CD4-positive, CD25-positive, alpha-beta regulatory T cell (primary cell): ENCODE measurements at regions not wholly inside any gene's neighbourhood (a gene's known extent, or its start where the extent isn't known, plus 50 kb on each side); places are given as distances from the start of the nearest gene placed in this dataset.
A peak's percentile ranks its signal among the peaks of the same experiment; 100 is the strongest.
"Not testable (repeated sequence)": the region's sequence is repeated elsewhere in the genome, so short reads cannot be mapped to it uniquely, and the experiment has no call there.

Experiments
- ATAC-seq, 2 donors: fragments of 150-1000 bp; cut with Tn5 transposase; one replicate each; pipeline ENCODE4 v1.10.0; 2021; ENCODE audit warnings: low read depth in 2 of 2, moderate number of reproducible peaks in 2 of 2, moderate library complexity in 1 of 2
- DNase-seq, 3 donors: peaks; one replicate each; pipeline versions ENCODE4 v3.0.0 to v3.0.0-alpha.2; 2012 to 2022; ENCODE audit warnings: mixed read lengths in 1 of 3
- H3K27ac ChIP-seq: one replicate; pipeline ENCODE4 v1.7.0; 2013; ENCODE audit warnings: mild to moderate bottlenecking, low read length; ENCODE audit not compliant: insufficient read depth, poor library complexity, severe bottlenecking
- H3K27me3 ChIP-seq: one replicate; pipeline ENCODE4 v1.7.0; 2013; ENCODE audit warnings: low read length; ENCODE audit not compliant: control insufficient read depth, insufficient read depth
- H3K36me3 ChIP-seq: one replicate; pipeline ENCODE4 v1.7.0; 2013; ENCODE audit warnings: mild to moderate bottlenecking, low read length, moderate library complexity; ENCODE audit not compliant: control insufficient read depth, insufficient read depth
- H3K4me1 ChIP-seq: 2 replicates; pipeline ENCODE4 v1.7.0; 2013; ENCODE audit warnings: mild to moderate bottlenecking, low read length; ENCODE audit not compliant: insufficient read depth, control insufficient read depth, poor library complexity, severe bottlenecking
- H3K4me3 ChIP-seq: one replicate; pipeline ENCODE4 v1.7.0; 2013; ENCODE audit warnings: low read depth, mild to moderate bottlenecking, low read length, moderate library complexity
- H3K9me3 ChIP-seq, 2 experiments: 1 replicate in 1 of 2; 2 replicates in 1 of 2; pipeline ENCODE4 v1.7.0; 2013; ENCODE audit warnings: low read length in 2 of 2, mild to moderate bottlenecking in 1 of 2, moderate library complexity in 1 of 2; ENCODE audit not compliant: control insufficient read depth in 2 of 2
- H3K27ac Mint-ChIP-seq, 3 donors: one replicate each; pipeline ENCODE4 v1.8.0; 2020 to 2022; ENCODE audit warnings: mild to moderate bottlenecking in 3 of 3, mixed read lengths in 3 of 3, moderate library complexity in 2 of 3
- H3K27me3 Mint-ChIP-seq: one replicate; pipeline ENCODE4 v1.8.0; 2022; ENCODE audit warnings: mild to moderate bottlenecking, mixed read lengths
- H3K36me3 Mint-ChIP-seq: one replicate; pipeline ENCODE4 v1.8.0; 2020; ENCODE audit warnings: mixed read lengths
- H3K4me1 Mint-ChIP-seq, 4 donors: one replicate each; pipeline ENCODE4 v1.8.0; 2020 to 2022; ENCODE audit warnings: mixed read lengths in 4 of 4, mild to moderate bottlenecking in 1 of 4
- H3K4me3 Mint-ChIP-seq, 4 donors: one replicate each; pipeline ENCODE4 v1.8.0; 2020 to 2022; ENCODE audit warnings: mild to moderate bottlenecking in 4 of 4, mixed read lengths in 4 of 4, moderate library complexity in 3 of 4
- H3K9me3 Mint-ChIP-seq, 7 donors: one replicate each; pipeline ENCODE4 v1.8.0; 2020 to 2022; ENCODE audit warnings: mixed read lengths in 7 of 7, mild to moderate bottlenecking in 3 of 7, moderate library complexity in 2 of 7

GRCh38 chr5:135266303-135266635 lies 132.8 kb downstream of the MACROH2A1 start:
- Histone ChIP-seq H3K4me1 (no peaks in the 10 kb centered on the region), H3K27ac (no peak overlapping the region), H3K27me3 (peaks cover 2% of the 10 kb centered on the region), H3K9me3 (no peaks in the 10 kb centered on the region), H3K36me3 (no peaks in the 10 kb centered on the region), H3K4me3 (no peak overlapping the region)
- no peak overlapping the region for H3K4me3 Mint-ChIP-seq
- peaks cover 15% of the 10 kb centered on the region for H3K27me3 Mint-ChIP-seq
- ATAC-seq (no peak), DNase-seq (no peak)
- H3K27ac Mint-ChIP-seq, result no peak overlapping the region
- no peaks in the 10 kb centered on the region for H3K4me1 Mint-ChIP-seq
- H3K9me3 Mint-ChIP-seq, result peaks cover 0 to 4% (median 0%) of the 10 kb centered on the region in 7 donors
- H3K36me3 Mint-ChIP-seq, result no peaks in the 10 kb centered on the region

GRCh38 chr5:135265497-135266302 lies 133.3 kb downstream of the MACROH2A1 start:
- Histone ChIP-seq H3K27me3 (peaks cover 2% of the 10 kb centered on the region), H3K4me1 (no peaks in the 10 kb centered on the region), H3K4me3 (no peak overlapping the region), H3K27ac (no peak overlapping the region), H3K9me3 (no peaks in the 10 kb centered on the region), H3K36me3 (no peaks in the 10 kb centered on the region)
- peaks cover 17% of the 10 kb centered on the region for H3K27me3 Mint-ChIP-seq
- H3K4me3 Mint-ChIP-seq, result no peak overlapping the region
- DNase-seq (no peak), ATAC-seq (no peak)
- H3K4me1 Mint-ChIP-seq, result no peaks in the 10 kb centered on the region
- H3K27ac Mint-ChIP-seq, result no peak overlapping the region
- no peaks in the 10 kb centered on the region for H3K36me3 Mint-ChIP-seq
- peaks cover 0 to 6% (median 0%) of the 10 kb centered on the region in 7 donors for H3K9me3 Mint-ChIP-seq

GRCh38 chr5:135264451-135265440 lies 134.3 kb downstream of the MACROH2A1 start:
- DNase-seq (no peak), ATAC-seq (no peak)
- Histone ChIP-seq H3K27ac (no peak overlapping the region), H3K9me3 (no peaks in the 10 kb centered on the region), H3K4me3 (no peak overlapping the region), H3K4me1 (no peaks in the 10 kb centered on the region), H3K27me3 (peaks cover 4% of the 10 kb centered on the region), H3K36me3 (no peaks in the 10 kb centered on the region)
- Mint-ChIP-seq H3K9me3 (peaks cover 0 to 11% (median 2%) of the 10 kb centered on the region in 7 donors), H3K36me3 (no peaks in the 10 kb centered on the region), H3K4me1 (no peaks in the 10 kb centered on the region), H3K27ac (no peak overlapping the region), H3K4me3 (no peak overlapping the region), H3K27me3 (peaks cover 22% of the 10 kb centered on the region)

GRCh38 chr5:135263022-135263668 lies 135.9 kb downstream of the MACROH2A1 start:
- peaks cover 22% of the 10 kb centered on the region for H3K27me3 Mint-ChIP-seq
- no peaks in the 10 kb centered on the region for H3K9me3 ChIP-seq
- H3K9me3 Mint-ChIP-seq, result peaks cover 0 to 13% (median 4%) of the 10 kb centered on the region in 7 donors
- no peak overlapping the region for H3K27ac Mint-ChIP-seq
- no peaks in the 10 kb centered on the region for H3K36me3 Mint-ChIP-seq
- no peak overlapping the region for H3K4me3 ChIP-seq
- peaks cover 4% of the 10 kb centered on the region for H3K27me3 ChIP-seq
- DNase-seq (no peak), ATAC-seq (no peak)
- no peaks in the 10 kb centered on the region for H3K36me3 ChIP-seq
- H3K4me3 Mint-ChIP-seq, result no peak overlapping the region
- no peak overlapping the region for H3K27ac ChIP-seq
- H3K4me1 Mint-ChIP-seq, result no peaks in the 10 kb centered on the region
- H3K4me1 ChIP-seq, result no peaks in the 10 kb centered on the region

GRCh38 chr5:135262364-135262763 lies 136.7 kb downstream of the MACROH2A1 start:
- Mint-ChIP-seq H3K27ac (no peak overlapping the region), H3K4me3 (no peak overlapping the region), H3K36me3 (no peaks in the 10 kb centered on the region), H3K27me3 (peaks cover 24% of the 10 kb centered on the region), H3K4me1 (no peaks in the 10 kb centered on the region), H3K9me3 (peaks cover 0 to 13% (median 4%) of the 10 kb centered on the region in 7 donors)
- no peak overlapping the region for H3K27ac ChIP-seq
- no peaks in the 10 kb centered on the region for H3K36me3 ChIP-seq
- DNase-seq (no peak), ATAC-seq (no peak)
- no peak overlapping the region for H3K4me3 ChIP-seq
- peaks cover 4% of the 10 kb centered on the region for H3K27me3 ChIP-seq
- no peaks in the 10 kb centered on the region for H3K9me3 ChIP-seq
- H3K4me1 ChIP-seq, result no peaks in the 10 kb centered on the region

GRCh38 chr5:135260108-135260507 lies 138.9 kb downstream of the MACROH2A1 start:
- Mint-ChIP-seq H3K9me3 (peaks cover 0 to 13% (median 5%) of the 10 kb centered on the region in 7 donors), H3K27me3 (peaks cover 23% of the 10 kb centered on the region)

GRCh38 chr5:135255461-135256178 lies 143.4 kb downstream of the MACROH2A1 start:
- H3K9me3 Mint-ChIP-seq, result peaks cover 0 to 8% (median 4%) of the 10 kb centered on the region in 7 donors
- peak overlapping the region in 1 of 3 donors; percentile 26 for H3K27ac Mint-ChIP-seq

More at GRCh38 chr5:135260108-135260507, 138.9 kb downstream of the MACROH2A1 start:
- H3K27ac Mint-ChIP-seq, H3K9me3 ChIP-seq, H3K4me1 ChIP-seq, H3K4me3 ChIP-seq, H3K36me3 ChIP-seq, H3K27me3 ChIP-seq, H3K27ac ChIP-seq, H3K4me3 Mint-ChIP-seq, DNase-seq, H3K4me1 Mint-ChIP-seq, H3K36me3 Mint-ChIP-seq, ATAC-seq: not testable (repeated sequence)

More at GRCh38 chr5:135255461-135256178, 143.4 kb downstream of the MACROH2A1 start:
- Mint-ChIP-seq H3K4me3 (no peak overlapping the region), H3K36me3 (no peaks in the 10 kb centered on the region), H3K4me1 (no peaks in the 10 kb centered on the region), H3K27me3 (peaks cover 22% of the 10 kb centered on the region)
- Histone ChIP-seq H3K9me3 (no peaks in the 10 kb centered on the region), H3K27me3 (peaks cover 2% of the 10 kb centered on the region), H3K27ac (no peak overlapping the region), H3K4me3 (no peak overlapping the region), H3K36me3 (no peaks in the 10 kb centered on the region), H3K4me1 (no peaks in the 10 kb centered on the region)
- DNase-seq (peak in 1 of 3 donors; percentile 3), ATAC-seq (no peak)
